Ascending aorta (tissue), 2 donors: ENCODE measurements at regions not wholly inside any gene's neighbourhood (a gene's known extent, or its start where the extent isn't known, plus 50 kb on each side); places are given as distances from the start of the nearest gene placed in this dataset.
"Not testable (repeated sequence)": the region's sequence is repeated elsewhere in the genome, so short reads cannot be mapped to it uniquely, and the experiment has no call there.

ENCODE experiments used
- DNase-seq, 2 donors: peaks; one replicate each; pipeline ENCODE4 v3.0.0-alpha.2; 2019; ENCODE audit warnings: low spot score in 2 of 2
- H3K27ac ChIP-seq, 2 donors: fragments of 200-600 bp; sonication (generic); one replicate each; pipeline ENCODE4 v1.5.1; 2016 to 2017; ENCODE audit warnings: mild to moderate bottlenecking in 1 of 2
- H3K27me3 ChIP-seq: fragments of 200-600 bp; sonication (generic); one replicate; pipeline ENCODE4 v1.5.1; 2017
- H3K36me3 ChIP-seq, 2 donors: fragments of 200-600 bp; sonication (generic); one replicate each; pipeline ENCODE4 v1.5.1; 2016
- H3K4me1 ChIP-seq, 2 donors: fragments of 200-600 bp; sonication (generic); one replicate each; pipeline ENCODE4 v1.5.1; 2016 to 2017; ENCODE audit warnings: mild to moderate bottlenecking in 1 of 2
- H3K4me3 ChIP-seq, 2 donors: fragments of 200-600 bp; sonication (generic); one replicate each; pipeline ENCODE4 v1.5.1; 2016 to 2017; ENCODE audit warnings: mild to moderate bottlenecking in 1 of 2
- H3K9me3 ChIP-seq, 2 donors: fragments of 200-600 bp; sonication (generic); one replicate each; pipeline ENCODE4 v1.5.1; 2016
- intact Hi-C: fragments of 100-400 bp; cut with DNase I; formaldehyde crosslinking; loops from one replicate; pipeline ENCODE4 v1.15.1; 2023
- TF ChIP-seq, protein P1 (sequence below), 3 experiments: fragments of 200-600 bp in 2 of 3; fragments of 450-650 bp in 1 of 3; sonication (generic) in 2 of 3; IDR thresholded peaks; one replicate each; pipeline ENCODE4 v1.5.1; 2016 to 2019; ENCODE audit warnings: antibody characterized with exemption in 3 of 3, mild to moderate bottlenecking in 1 of 3, moderate library complexity in 1 of 3

DNA sequence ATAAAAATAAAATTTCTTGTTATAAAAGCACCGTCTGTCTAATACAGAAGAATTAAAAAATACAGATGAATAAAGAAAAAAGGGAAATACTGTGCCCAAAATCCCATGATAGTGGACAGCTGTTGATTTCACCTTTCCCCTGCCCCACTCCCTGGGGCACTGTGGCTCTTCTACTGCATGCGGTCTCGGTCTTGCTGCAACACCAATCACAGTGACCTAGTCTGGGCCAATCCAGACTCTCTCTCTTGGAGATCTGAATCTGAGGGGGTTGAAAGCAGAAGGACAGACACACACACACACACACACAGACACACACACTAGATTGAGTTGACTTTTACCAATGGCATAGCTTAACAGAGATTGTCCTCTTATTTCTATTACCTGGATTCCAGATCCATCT is 70.5 kb upstream of the FYN start:
- TF ChIP-seq, protein P1, sequence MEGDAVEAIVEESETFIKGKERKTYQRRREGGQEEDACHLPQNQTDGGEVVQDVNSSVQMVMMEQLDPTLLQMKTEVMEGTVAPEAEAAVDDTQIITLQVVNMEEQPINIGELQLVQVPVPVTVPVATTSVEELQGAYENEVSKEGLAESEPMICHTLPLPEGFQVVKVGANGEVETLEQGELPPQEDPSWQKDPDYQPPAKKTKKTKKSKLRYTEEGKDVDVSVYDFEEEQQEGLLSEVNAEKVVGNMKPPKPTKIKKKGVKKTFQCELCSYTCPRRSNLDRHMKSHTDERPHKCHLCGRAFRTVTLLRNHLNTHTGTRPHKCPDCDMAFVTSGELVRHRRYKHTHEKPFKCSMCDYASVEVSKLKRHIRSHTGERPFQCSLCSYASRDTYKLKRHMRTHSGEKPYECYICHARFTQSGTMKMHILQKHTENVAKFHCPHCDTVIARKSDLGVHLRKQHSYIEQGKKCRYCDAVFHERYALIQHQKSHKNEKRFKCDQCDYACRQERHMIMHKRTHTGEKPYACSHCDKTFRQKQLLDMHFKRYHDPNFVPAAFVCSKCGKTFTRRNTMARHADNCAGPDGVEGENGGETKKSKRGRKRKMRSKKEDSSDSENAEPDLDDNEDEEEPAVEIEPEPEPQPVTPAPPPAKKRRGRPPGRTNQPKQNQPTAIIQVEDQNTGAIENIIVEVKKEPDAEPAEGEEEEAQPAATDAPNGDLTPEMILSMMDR (IDR thresholded peaks at IDR 0.05) = no peak
- H3K4me3 ChIP-seq = no peak overlapping the region
- no peak for DNase-seq
- H3K27ac ChIP-seq = no peak overlapping the region
- H3K36me3 ChIP-seq = no peaks in the 10 kb centered on the region
- H3K27me3 ChIP-seq = no peaks in the 10 kb centered on the region
- H3K4me1 ChIP-seq = no peaks in the 10 kb centered on the region
- no peaks in the 10 kb centered on the region for H3K9me3 ChIP-seq
- intact Hi-C loops = no loop called here

GRCh38 chr6:111944541-111944940 is 71.3 kb upstream of the FYN start:
- no peaks in the 10 kb centered on the region for H3K27me3 ChIP-seq
- TF ChIP-seq, protein P1 (IDR thresholded peaks at IDR 0.05) = no peak
- no peaks in the 10 kb centered on the region for H3K9me3 ChIP-seq
- no peak overlapping the region for H3K27ac ChIP-seq
- H3K4me1 ChIP-seq = no peaks in the 10 kb centered on the region
- no peak for DNase-seq
- H3K4me3 ChIP-seq = no peak overlapping the region
- intact Hi-C loops = no loop called here
- no peaks in the 10 kb centered on the region for H3K36me3 ChIP-seq

DNA sequence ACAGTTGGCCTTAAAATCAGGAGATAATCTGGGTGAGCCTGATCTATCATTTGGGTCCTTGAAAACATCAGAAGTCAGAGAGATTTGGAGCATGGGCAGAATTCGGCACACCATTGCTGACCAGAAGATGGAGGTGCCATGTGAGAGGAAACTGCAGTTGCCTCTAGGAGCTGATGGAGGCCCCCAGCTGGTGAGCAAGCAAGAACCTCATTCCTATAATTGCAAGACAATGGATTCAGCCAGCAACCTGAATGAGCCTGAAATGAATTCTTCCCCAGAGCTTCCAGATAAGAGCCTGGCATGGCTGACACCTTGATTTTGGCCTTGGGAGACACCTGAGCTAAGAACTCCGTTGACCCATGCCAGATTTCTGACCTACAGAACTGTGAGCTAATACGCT is 76.3 kb upstream of the FYN start:
- intact Hi-C loops = no loop called here
- TF ChIP-seq, protein P1 (IDR thresholded peaks at IDR 0.05) = no peak
- Histone ChIP-seq H3K36me3 (no peaks in the 10 kb centered on the region), H3K4me1 (no peaks in the 10 kb centered on the region), H3K27ac (no peak overlapping the region), H3K9me3 (no peaks in the 10 kb centered on the region), H3K27me3 (no peaks in the 10 kb centered on the region), H3K4me3 (no peak overlapping the region)
- DNase-seq = no peak

- H3K9me3 ChIP-seq, H3K27me3 ChIP-seq, DNase-seq, H3K27ac ChIP-seq, H3K4me3 ChIP-seq, intact Hi-C loops, H3K4me1 ChIP-seq, H3K36me3 ChIP-seq: not testable (repeated sequence)
Measured at GRCh38 chr6:111949984-111950383, 76.7 kb upstream of the FYN start.

GRCh38 chr6:111950661-111951496 is 77.6 kb upstream of the FYN start:
- Histone ChIP-seq H3K4me1 (no peaks in the 10 kb centered on the region), H3K36me3 (no peaks in the 10 kb centered on the region), H3K4me3 (no peak overlapping the region), H3K27ac (no peak overlapping the region), H3K27me3 (no peaks in the 10 kb centered on the region), H3K9me3 (no peaks in the 10 kb centered on the region)
- TF ChIP-seq, protein P1 (IDR thresholded peaks at IDR 0.05) = no peak
- intact Hi-C loops = no loop called here
- DNase-seq = no peak

GRCh38 chr6:111951497-111952085 is 78.3 kb upstream of the FYN start:
- no peaks in the 10 kb centered on the region for H3K9me3 ChIP-seq
- intact Hi-C loops = no loop called here
- no peaks in the 10 kb centered on the region for H3K36me3 ChIP-seq
- no peaks in the 10 kb centered on the region for H3K27me3 ChIP-seq
- no peak overlapping the region for H3K4me3 ChIP-seq
- TF ChIP-seq, protein P1 (IDR thresholded peaks at IDR 0.05) = no peak
- no peak overlapping the region for H3K27ac ChIP-seq
- DNase-seq = no peak
- H3K4me1 ChIP-seq = no peaks in the 10 kb centered on the region
